ENCODE measurements at regions not wholly inside any gene's neighbourhood (a gene's known extent, or its start where the extent isn't known, plus 50 kb on each side); places are given as distances from the start of the nearest gene placed in this dataset.

DNA sequence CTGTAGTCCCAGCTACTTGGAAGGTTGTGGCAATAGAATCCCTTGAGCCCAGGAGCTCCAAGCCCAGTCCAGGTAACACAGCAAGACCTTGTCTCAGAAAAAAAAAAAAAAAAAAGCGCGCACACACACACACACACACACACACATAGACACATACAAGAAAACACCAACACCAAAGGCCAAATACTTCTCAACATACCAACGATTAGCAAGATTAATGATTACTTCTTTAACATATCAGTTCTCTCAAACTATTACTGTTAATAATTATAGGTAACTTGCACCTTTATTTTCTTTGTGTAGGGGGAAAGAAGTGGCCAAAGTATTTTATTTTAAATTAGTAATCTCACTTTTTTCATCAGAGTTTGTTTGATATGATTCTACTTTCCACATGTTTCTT, 289.5 kb upstream of the ADGRL2 start:
- peaks cover 25% of the 10 kb centered on the region for H3K4me1 Mint-ChIP-seq (ENCODE audit: low read depth, unreplicated experiment)
- no peak for DNase-seq

GRCh38 chr1:81510701-81511100, 290.0 kb upstream of the ADGRL2 start:
- CTCF ChIA-PET, result interaction anchor here (0.6 kb wide), 1 partner anchor 1136 kb away, joined by 5 read pairs; no protein-coding TSS in a partner anchor
- no TSS peak for BruUV-seq (replicated peaks)
- H3K4me1 Mint-ChIP-seq (ENCODE audit: low read depth, unreplicated experiment), result peaks cover 25% of the 10 kb centered on the region
- DNase-seq, result no peak
- H3K27ac Mint-ChIP-seq (ENCODE audit: unreplicated experiment), result no peak overlapping the region
- no peaks in the 10 kb centered on the region for H3K36me3 Mint-ChIP-seq (ENCODE audit: insufficient read depth, unreplicated experiment)
- intact Hi-C loops (cut with micrococcal nuclease; ENCODE audit: unreplicated experiment), result no loop called here
- no peaks in the 10 kb centered on the region for H3K27me3 Mint-ChIP-seq (ENCODE audit: unreplicated experiment)
- H3K4me3 Mint-ChIP-seq (ENCODE audit: low read depth, unreplicated experiment), result no peak overlapping the region
- H3K9me3 Mint-ChIP-seq (ENCODE audit: low read depth, unreplicated experiment), result no peaks in the 10 kb centered on the region
- no peak for TF ChIP-seq CTCF (IDR thresholded peaks at IDR 0.05; ENCODE audit: unreplicated experiment)

More for the DNA sequence above, 289.5 kb upstream of the ADGRL2 start:
- TF ChIP-seq CTCF (IDR thresholded peaks at IDR 0.05; ENCODE audit: unreplicated experiment), result no peak
- Mint-ChIP-seq H3K9me3 (ENCODE audit: low read depth, unreplicated experiment) (no peaks in the 10 kb centered on the region), H3K36me3 (ENCODE audit: insufficient read depth, unreplicated experiment) (no peaks in the 10 kb centered on the region), H3K27ac (ENCODE audit: unreplicated experiment) (no peak overlapping the region), H3K4me3 (ENCODE audit: low read depth, unreplicated experiment) (peak overlapping the region; percentile 30), H3K27me3 (ENCODE audit: unreplicated experiment) (no peaks in the 10 kb centered on the region)
- BruUV-seq (replicated peaks), result no TSS peak
- intact Hi-C loops (cut with micrococcal nuclease; ENCODE audit: unreplicated experiment), result no loop called here
- CTCF ChIA-PET, result interaction anchor here (0.6 kb wide), 1 partner anchor 1136 kb away, joined by 5 read pairs; no protein-coding TSS in a partner anchor

DNA sequence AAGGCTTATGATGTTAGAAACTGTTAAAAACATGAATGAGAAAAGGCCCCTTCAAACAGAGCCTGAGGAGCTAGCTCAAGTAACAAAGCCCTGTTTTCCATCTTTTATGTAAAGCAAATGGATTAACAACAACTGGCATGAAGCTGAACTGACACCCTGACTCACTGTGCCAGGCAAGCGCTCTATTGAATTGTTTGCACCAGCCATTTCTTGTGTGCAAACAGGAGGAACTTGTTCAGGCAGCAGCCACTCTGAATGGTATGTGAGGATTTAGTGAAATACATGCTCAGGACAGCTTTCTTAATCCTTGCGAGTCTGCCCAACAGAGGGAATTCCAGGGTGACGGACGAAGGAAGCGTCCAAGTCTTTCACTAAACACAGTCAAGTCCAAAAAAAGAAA, 291.1 kb upstream of the ADGRL2 start:
- Mint-ChIP-seq H3K27ac (ENCODE audit: unreplicated experiment) (no peak overlapping the region), H3K4me3 (ENCODE audit: low read depth, unreplicated experiment) (no peak overlapping the region), H3K4me1 (ENCODE audit: low read depth, unreplicated experiment) (peaks cover 25% of the 10 kb centered on the region), H3K9me3 (ENCODE audit: low read depth, unreplicated experiment) (no peaks in the 10 kb centered on the region), H3K36me3 (ENCODE audit: insufficient read depth, unreplicated experiment) (no peaks in the 10 kb centered on the region), H3K27me3 (ENCODE audit: unreplicated experiment) (no peaks in the 10 kb centered on the region)
- no TSS peak for BruUV-seq (replicated peaks)
- no peak for TF ChIP-seq CTCF (IDR thresholded peaks at IDR 0.05; ENCODE audit: unreplicated experiment)
- intact Hi-C loops (cut with micrococcal nuclease; ENCODE audit: unreplicated experiment), result no loop called here
- DNase-seq, result peak; percentile 31
- CTCF ChIA-PET, result no interaction called here

GRCh38 chr1:81506699-81507098, 294.0 kb upstream of the ADGRL2 start:
- CTCF ChIA-PET, result no interaction called here
- Mint-ChIP-seq H3K4me1 (ENCODE audit: low read depth, unreplicated experiment) (peaks cover 17% of the 10 kb centered on the region), H3K4me3 (ENCODE audit: low read depth, unreplicated experiment) (no peak overlapping the region), H3K27ac (ENCODE audit: unreplicated experiment) (no peak overlapping the region), H3K27me3 (ENCODE audit: unreplicated experiment) (no peaks in the 10 kb centered on the region), H3K36me3 (ENCODE audit: insufficient read depth, unreplicated experiment) (no peaks in the 10 kb centered on the region), H3K9me3 (ENCODE audit: low read depth, unreplicated experiment) (no peaks in the 10 kb centered on the region)
- no peak for DNase-seq
- no peak for TF ChIP-seq CTCF (IDR thresholded peaks at IDR 0.05; ENCODE audit: unreplicated experiment)
- BruUV-seq (replicated peaks), result no TSS peak
- intact Hi-C loops (cut with micrococcal nuclease; ENCODE audit: unreplicated experiment), result no loop called here
